Large intestine (tissue), 3 donors: ENCODE measurements at regions not wholly inside any gene's neighbourhood (a gene's known extent, or its start where the extent isn't known, plus 50 kb on each side); places are given as distances from the start of the nearest gene placed in this dataset.

ENCODE experiments used
- DNase-seq, 2 donors: peaks; one replicate each; pipeline versions ENCODE4 v3.0.0 to v3.0.0-alpha.2; 2013
- H3K27ac ChIP-seq: one replicate; pipeline ENCODE4 v1.5.1; 2013; ENCODE audit warnings: low read length
- H3K27me3 ChIP-seq: 2 replicates; pipeline ENCODE4 v1.6.1; 2013; ENCODE audit warnings: low read length; ENCODE audit not compliant: control insufficient read depth, insufficient read depth
- H3K36me3 ChIP-seq: 2 replicates; pipeline ENCODE4 v1.6.1; 2013; ENCODE audit warnings: low read length; ENCODE audit not compliant: control insufficient read depth, insufficient read depth
- H3K4me1 ChIP-seq: one replicate; pipeline ENCODE4 v1.6.1; 2013; ENCODE audit warnings: low read length; ENCODE audit not compliant: control insufficient read depth, insufficient read depth
- H3K4me3 ChIP-seq: one replicate; pipeline ENCODE4 v1.5.1; 2013; ENCODE audit warnings: low read length
- H3K9me3 ChIP-seq: one replicate; pipeline ENCODE4 v1.6.1; 2013; ENCODE audit warnings: mild to moderate bottlenecking, low read depth, low read length, moderate library complexity; ENCODE audit not compliant: control insufficient read depth
- WGBS: methylation state at CpG from one replicate; pipeline ENCODE4 v1.1.5; 2013; ENCODE audit warnings: low lambda C conversion rate; ENCODE audit not compliant: insufficient coverage; 5-methylcytosine and 5-hydroxymethylcytosine counted together

- H3K27ac ChIP-seq, result no peak overlapping the region
- no peaks in the 10 kb centered on the region for H3K36me3 ChIP-seq
- H3K4me1 ChIP-seq, result no peaks in the 10 kb centered on the region
- H3K9me3 ChIP-seq, result no peaks in the 10 kb centered on the region
- DNase-seq, result no peak
- no peaks in the 10 kb centered on the region for H3K27me3 ChIP-seq
- no peak overlapping the region for H3K4me3 ChIP-seq
- WGBS, result no CpG with 5 or more reads among the region's 8 CpGs
Measured at GRCh38 chr10:58094985-58095718, 172.5 kb downstream of the IPMK start.

DNA sequence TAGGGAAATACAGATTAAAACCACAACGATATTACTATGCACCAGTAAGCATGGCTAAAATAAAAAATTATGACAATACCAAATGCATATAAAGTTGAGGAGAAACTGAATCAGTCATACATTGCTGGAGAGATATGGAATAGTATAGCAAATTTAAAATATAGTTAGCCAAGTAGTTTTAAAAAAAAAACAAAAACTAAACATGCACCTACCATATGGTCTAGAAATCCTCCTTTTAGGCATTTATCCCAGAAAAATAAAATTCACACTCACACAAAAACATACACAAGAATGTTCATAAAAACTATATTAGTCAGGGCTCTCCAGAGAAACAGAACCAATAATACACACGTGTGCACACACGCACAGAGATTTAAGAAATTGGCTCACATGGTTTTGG, 175.8 kb downstream of the IPMK start:
- Histone ChIP-seq H3K4me1 (no peaks in the 10 kb centered on the region), H3K9me3 (no peaks in the 10 kb centered on the region), H3K27ac (no peak overlapping the region), H3K4me3 (no peak overlapping the region), H3K36me3 (no peaks in the 10 kb centered on the region), H3K27me3 (no peaks in the 10 kb centered on the region)
- DNase-seq, result no peak
- 89% methylated on average over 3 of the region's 3 CpGs for WGBS

DNA sequence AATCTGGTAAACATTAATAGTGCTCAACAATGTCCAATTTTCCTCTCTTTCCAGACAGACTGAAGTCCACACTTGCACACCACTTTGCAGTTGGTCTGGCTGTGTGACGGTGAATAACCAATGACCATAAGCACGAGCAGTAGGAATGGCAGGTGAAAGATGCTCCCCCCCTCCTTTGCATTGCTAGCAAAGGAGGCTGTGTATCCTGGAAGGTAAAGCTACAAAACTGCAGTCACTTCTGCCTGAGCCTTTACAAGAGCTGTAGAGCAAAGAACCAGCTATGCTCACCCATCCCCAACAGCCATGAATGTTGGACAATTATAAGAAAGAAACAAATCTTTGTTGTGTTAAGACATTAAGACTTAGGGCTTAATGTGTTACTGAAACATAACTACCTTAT, 178.0 kb downstream of the IPMK start:
- no CpG with 5 or more reads among the region's 2 CpGs for WGBS
- Histone ChIP-seq H3K4me3 (no peak overlapping the region), H3K9me3 (no peaks in the 10 kb centered on the region), H3K27me3 (no peaks in the 10 kb centered on the region), H3K36me3 (no peaks in the 10 kb centered on the region), H3K4me1 (no peaks in the 10 kb centered on the region), H3K27ac (no peak overlapping the region)
- no peak for DNase-seq

GRCh38 chr10:58087896-58088295, 179.8 kb downstream of the IPMK start:
- H3K36me3 ChIP-seq, result no peaks in the 10 kb centered on the region
- H3K4me3 ChIP-seq, result no peak overlapping the region
- no peaks in the 10 kb centered on the region for H3K4me1 ChIP-seq
- no peak for DNase-seq
- H3K27me3 ChIP-seq, result no peaks in the 10 kb centered on the region
- no peak overlapping the region for H3K27ac ChIP-seq
- H3K9me3 ChIP-seq, result no peaks in the 10 kb centered on the region

DNA sequence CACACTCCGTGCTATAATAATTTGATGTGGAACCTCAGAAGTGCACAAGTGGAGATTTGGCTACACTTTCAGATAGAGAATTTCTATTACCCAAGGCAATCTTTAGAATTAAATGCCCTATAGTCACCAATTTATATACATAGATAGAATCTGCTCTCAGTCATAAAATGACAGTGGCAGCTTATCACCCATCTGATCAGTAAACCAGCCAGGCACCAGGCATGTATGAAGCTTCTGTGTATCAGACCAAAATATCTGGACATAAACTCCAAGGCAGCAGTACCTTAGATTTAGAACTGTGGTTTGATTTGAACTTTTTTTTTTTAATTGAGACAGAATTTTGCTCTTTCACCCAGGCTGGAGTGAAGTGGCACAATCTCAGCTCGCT, 180.9 kb downstream of the IPMK start:
- Histone ChIP-seq H3K4me3 (no peak overlapping the region), H3K36me3 (no peaks in the 10 kb centered on the region), H3K27ac (no peak overlapping the region), H3K27me3 (no peaks in the 10 kb centered on the region), H3K9me3 (no peaks in the 10 kb centered on the region), H3K4me1 (no peaks in the 10 kb centered on the region)
- WGBS, result no CpG with 5 or more reads among the region's 2 CpGs
- no peak for DNase-seq

DNA sequence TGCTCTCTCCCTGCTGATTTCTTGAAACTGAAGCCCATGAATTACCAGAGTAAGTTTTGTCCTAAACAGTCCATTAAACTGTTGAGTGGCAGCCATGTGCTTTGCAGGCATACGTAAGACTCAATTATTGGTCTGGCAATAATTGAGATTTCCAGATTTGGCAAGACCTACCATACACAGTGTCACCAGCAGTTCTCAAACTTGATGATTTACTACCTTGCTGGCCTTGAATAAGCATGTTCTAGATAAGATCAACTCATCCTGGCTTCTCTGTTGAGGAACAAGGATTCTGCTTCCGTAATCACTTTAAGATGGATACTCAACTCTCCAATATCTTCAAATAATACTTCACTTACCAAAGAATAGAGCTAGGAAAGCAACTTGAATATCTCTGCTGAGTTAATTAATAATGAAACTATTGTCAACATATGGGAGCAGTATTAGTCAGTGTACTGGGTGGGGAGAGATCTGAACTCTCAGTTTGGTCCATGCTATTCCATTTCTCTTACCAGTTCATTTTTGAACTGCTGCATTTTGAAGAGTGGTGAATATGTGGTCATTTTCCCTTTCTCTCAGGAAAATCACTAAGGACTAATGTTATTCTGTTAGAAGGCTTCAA, 181.4 kb downstream of the IPMK start:
- H3K27me3 ChIP-seq, result no peaks in the 10 kb centered on the region
- WGBS, result 60% methylated on average over 1 of the region's 2 CpGs
- H3K4me1 ChIP-seq, result no peaks in the 10 kb centered on the region
- H3K4me3 ChIP-seq, result no peak overlapping the region
- no peaks in the 10 kb centered on the region for H3K9me3 ChIP-seq
- H3K27ac ChIP-seq, result no peak overlapping the region
- no peak for DNase-seq
- H3K36me3 ChIP-seq, result no peaks in the 10 kb centered on the region

- 100% methylated on average over 1 of the region's 3 CpGs for WGBS
- H3K27ac ChIP-seq, result no peak overlapping the region
- DNase-seq, result no peak
Measured at GRCh38 chr10:58082248-58082647, 185.4 kb downstream of the IPMK start.

DNA sequence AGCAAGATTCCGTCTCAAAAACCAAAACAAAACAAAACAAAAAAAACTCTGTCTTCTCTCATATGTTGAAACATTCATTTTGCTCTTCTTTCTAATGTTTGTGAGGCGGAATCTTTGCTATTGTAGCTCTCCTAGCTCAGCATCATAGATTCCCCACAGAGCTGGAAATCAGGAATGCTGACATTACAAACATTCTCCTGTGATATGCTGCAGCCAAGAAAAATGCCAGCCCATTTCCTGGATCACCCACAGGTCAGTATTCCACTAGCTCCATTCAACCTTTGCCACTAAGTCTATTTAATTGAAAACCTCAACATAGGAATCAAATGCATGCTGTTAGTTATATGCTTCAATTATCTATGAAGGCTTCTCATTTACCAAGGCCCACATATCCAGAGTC, 186.3 kb downstream of the IPMK start:
- Histone ChIP-seq H3K36me3 (no peaks in the 10 kb centered on the region), H3K27ac (no peak overlapping the region), H3K27me3 (no peaks in the 10 kb centered on the region), H3K4me1 (no peaks in the 10 kb centered on the region), H3K9me3 (no peaks in the 10 kb centered on the region), H3K4me3 (no peak overlapping the region)
- DNase-seq, result no peak
- 33% methylated on average over 1 of the region's 2 CpGs for whole genome bisulfite sequencing

More at GRCh38 chr10:58082248-58082647, 185.4 kb downstream of the IPMK start:
- H3K27me3 ChIP-seq, result no peaks in the 10 kb centered on the region
- no peaks in the 10 kb centered on the region for H3K4me1 ChIP-seq
- no peak overlapping the region for H3K4me3 ChIP-seq
- no peaks in the 10 kb centered on the region for H3K36me3 ChIP-seq
- no peaks in the 10 kb centered on the region for H3K9me3 ChIP-seq

DNA sequence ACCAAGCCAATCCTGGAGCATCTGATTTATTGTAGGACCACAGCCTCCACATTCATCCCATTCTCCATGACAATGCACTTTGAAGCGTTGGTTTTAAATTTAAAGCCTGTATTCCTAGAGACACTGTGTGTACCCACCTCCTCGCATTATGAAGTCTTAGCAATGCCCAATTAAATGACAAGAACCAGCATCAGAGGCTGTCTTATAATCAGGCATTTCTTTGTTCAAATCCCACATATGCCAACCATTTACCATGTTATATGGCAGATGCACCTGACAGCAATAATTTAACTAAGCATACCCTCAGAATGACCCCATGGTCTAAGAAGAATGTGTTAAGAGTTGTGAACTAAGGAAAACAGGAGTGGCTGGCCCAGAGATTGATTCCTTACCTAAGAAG, 188.2 kb downstream of the IPMK start:
- no peak for DNase-seq
- Histone ChIP-seq H3K4me1 (no peaks in the 10 kb centered on the region), H3K27ac (no peak overlapping the region), H3K27me3 (no peaks in the 10 kb centered on the region), H3K36me3 (no peaks in the 10 kb centered on the region), H3K9me3 (no peaks in the 10 kb centered on the region), H3K4me3 (no peak overlapping the region)
- 100% methylated on average over 2 of the region's 2 CpGs for WGBS

- Histone ChIP-seq H3K9me3 (no peaks in the 10 kb centered on the region), H3K4me3 (no peak overlapping the region), H3K36me3 (no peaks in the 10 kb centered on the region), H3K27me3 (no peaks in the 10 kb centered on the region), H3K27ac (no peak overlapping the region), H3K4me1 (no peaks in the 10 kb centered on the region)
- DNase-seq, result no peak
- 51% methylated on average over 3 of the region's 3 CpGs for WGBS
Measured at GRCh38 chr10:58072634-58073033, 195.1 kb downstream of the IPMK start.

DNA sequence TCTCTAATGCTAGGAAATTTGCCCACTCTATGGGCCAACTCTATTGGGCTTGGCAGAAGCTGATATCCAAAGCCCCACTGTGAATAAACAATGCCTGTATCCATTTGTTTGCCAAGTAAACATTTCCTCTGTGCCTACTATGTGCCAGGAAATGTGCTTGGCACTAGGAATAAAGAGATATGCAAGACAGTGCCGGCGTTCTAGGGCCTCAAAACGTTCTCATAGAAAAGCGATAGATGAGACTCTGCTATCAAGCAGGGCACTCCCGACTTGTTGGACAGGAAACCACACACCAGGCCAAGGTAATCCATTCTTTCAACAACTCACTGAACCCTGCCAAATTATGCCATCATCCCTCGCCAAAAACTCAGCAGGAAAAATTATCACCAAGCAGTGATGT, 196.7 kb downstream of the IPMK start:
- Histone ChIP-seq H3K9me3 (no peaks in the 10 kb centered on the region), H3K4me1 (no peaks in the 10 kb centered on the region), H3K36me3 (no peaks in the 10 kb centered on the region), H3K4me3 (no peak overlapping the region), H3K27me3 (no peaks in the 10 kb centered on the region), H3K27ac (no peak overlapping the region)
- no CpG with 5 or more reads among the region's 6 CpGs for WGBS
- no peak for DNase-seq
